IPS DF 19.7 (cell line): ENCODE measurements at regions not wholly inside any gene's neighbourhood (a gene's known extent, or its start where the extent isn't known, plus 50 kb on each side); places are given as distances from the start of the nearest gene placed in this dataset.
"Not testable (repeated sequence)": the region's sequence is repeated elsewhere in the genome, so short reads cannot be mapped to it uniquely, and the experiment has no call there.

Experiments used
- DNase-seq: peaks from one replicate; pipeline ENCODE4 v3.0.0-alpha.2; 2013; ENCODE audit warnings: low read depth, low spot score

DNA sequence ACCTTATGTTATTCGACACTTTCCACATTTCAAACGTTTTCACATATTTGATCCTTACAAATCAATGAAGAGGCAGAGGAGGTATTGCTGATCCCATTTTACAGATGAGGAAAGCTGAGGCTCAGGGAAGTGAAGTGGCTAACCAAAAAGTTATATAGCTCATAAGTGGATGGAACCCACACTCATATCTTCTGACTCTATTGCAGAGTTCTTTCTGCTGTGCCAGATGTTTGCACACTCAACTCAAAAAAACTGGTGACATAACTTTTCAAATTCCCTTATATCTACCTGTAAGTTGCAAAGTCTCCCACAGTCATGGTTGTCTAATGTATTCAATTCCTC is 84.0 kb upstream of the SETMAR start:
- no peak for DNase-seq

DNA sequence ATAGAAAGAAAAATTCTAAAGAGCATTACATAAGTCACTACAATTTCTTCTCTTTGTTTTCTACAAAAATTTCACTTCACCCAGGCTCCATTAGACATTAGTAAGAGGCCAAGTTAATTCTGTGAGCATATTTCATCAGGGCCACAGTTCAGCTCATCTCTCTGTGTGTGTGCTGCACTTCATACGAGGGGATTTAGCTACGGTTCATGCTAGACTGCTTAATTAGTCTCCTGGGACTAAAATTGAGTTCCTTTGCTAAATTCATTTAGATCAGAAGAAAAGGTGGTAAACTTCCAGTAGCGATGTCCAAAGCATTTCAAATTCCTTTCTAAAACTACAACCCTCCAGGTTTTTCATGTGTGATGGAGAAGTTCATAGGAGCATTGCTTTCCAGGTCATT is 83.1 kb upstream of the SETMAR start:
- no peak for DNase-seq

DNA sequence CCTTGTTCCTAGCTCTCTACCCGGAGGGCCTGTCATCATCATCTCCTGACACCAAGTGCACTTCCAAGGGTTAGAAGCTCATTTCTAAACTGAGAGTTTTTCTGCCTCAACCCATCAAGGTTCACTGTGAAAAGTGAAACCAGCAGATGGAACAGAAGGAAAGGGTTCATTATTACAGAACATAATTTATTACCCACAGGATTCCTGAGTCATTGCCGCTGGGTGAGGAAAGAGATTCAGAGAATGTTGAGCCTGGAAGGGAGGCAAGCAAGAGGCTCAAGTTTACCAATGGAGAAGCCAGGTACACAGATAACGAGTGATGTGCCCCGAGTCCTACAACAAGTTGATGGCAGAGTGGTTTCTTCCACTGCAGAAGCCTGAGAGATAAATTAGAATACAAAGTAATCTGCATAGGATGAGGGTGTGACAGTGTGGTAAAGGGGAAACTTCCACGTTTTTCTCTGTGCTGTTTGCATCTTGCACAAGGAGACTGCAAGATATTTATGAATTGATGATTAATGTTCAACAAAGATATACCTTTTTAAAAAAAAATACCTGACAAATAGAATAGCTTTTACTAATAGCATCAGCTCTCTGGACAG is 80.5 kb upstream of the SETMAR start:
- no peak for DNase-seq

DNA sequence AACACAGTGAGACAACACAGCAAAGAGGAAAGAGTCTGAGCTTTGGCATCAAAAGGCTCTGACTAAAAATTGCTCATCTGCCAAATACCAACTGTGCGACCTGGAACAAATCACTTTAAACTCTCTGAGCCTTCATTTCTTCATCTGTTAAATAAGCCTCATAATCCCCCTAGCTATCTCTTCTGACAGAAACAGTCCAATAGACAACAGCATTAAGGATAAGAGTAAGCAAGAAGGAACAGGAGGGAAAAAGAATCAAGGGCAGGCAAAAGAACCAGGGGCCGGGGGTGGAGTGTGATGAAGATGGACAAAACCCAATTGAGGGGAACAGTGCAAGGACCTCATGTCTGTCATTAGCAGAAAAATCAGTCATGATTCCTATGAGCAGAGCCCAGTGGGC is 79.4 kb upstream of the SETMAR start:
- DNase-seq, result no peak

DNA sequence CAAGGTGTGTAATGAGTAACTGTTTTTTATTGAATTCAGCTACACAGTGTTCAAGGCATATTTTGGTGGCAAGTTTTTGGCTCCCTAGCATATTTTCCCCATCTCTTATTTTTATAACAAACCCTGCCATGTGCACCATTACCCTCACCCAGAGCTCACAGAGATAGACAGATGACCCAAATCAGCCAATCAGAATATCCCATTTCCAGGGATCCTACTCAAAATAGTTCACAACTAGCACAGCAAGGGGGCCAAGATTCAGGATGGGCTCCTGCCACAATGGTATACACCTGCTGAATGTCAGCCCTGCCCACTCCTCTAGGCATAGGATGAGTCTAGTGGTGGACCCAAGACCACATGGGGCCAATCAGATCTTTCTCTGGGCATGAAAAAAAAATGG is 78.8 kb upstream of the SETMAR start:
- no peak for DNase-seq

DNA sequence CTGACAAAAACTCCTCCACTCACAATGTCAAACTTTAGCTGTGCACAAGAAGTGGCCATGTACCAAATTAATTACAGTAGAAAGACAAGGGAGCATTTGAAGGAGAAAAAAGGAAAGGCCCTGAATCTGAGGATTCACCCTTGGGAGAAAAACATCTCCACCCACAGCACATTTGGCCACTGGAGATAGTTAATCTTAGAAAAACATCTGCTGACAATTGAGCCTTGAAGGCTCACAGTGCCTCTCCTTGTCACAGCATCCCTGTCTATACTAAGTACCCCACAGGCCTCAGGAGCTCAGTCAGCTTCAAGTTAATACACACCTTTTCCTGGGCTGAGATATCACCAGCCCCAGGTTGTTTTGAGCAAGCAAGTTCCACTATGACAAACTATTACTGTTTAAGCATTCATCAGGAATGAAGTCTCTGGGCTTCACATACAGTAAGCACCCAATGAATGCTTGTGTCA is 78.1 kb upstream of the SETMAR start:
- no peak for DNase-seq

DNA sequence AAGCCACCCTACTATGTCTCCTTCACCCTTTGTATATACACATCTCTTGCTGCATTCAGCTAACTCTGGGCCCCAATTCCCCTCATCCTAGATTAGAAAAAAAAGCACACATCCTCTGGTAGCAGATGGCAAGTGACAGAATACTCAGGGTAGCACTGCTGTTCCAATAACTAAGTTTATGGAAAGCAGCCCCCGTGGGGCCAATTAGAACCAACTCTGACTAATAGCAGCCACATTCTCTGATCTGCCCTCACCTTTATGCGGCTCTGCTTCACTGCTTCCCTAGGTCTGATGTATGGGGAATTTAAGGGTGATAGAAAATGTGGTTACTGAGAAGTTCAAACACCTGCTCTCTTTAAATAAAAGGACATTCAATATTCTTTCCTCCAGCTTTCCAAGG is 74.9 kb upstream of the SETMAR start:
- DNase-seq, result no peak

DNA sequence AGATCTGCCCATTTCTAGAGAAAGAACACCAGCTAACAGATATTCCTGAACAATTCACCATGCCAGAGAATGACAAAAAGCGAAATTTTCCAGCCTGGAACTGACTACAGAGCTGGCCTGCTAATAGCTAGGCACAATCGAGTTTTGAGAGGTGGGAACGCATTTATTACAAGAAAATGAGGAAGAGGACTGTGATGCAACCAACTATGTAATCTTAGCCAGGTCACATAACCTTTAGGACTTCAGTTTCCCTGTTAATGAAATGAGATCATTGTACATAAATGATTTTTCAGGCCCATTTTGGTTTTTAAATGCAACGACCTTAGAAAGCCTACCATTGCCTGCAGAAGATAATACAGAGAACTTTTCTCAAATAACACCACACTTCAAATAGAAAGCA is 72.1 kb upstream of the SETMAR start:
- DNase-seq, result no peak

DNA sequence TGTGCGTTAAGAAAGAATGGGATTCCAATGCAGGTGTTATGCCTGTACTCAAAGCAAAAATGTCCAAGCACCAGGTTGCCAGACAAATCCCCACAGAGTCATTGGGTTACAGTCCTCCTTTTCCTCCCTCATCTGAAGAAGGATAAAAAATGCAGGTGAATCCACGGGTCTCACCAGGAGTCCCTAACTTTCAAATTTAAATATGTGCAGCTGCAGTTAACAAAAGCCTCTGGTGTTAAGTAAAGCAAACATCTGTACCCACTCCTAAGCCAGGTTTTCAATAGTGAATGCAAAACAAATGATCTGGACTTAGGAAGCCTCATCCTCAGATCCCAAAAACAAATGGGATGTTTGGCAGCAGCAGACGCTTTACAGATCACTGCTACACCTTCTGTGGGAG is 70.4 kb upstream of the SETMAR start:
- DNase-seq, result peak; percentile 12

DNA sequence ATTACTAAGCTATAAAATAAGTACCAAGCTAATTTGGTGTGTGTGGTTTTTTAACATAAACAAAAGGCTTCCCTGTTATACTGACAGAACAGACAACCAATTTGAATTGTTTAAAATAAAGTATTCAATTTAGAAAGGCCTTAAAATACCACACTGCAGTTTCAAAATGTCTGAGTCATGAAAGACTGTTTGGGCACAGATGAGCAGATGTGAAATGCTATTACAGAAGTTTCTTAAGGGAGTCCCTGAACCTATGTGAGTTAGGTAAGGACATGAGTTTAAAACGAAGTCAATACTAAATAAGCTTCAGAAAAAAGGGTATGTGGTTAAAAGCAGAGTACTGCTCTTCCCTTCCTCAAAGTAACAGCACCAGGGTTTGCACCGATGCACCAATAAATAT is 69.7 kb upstream of the SETMAR start:
- no peak for DNase-seq

DNA sequence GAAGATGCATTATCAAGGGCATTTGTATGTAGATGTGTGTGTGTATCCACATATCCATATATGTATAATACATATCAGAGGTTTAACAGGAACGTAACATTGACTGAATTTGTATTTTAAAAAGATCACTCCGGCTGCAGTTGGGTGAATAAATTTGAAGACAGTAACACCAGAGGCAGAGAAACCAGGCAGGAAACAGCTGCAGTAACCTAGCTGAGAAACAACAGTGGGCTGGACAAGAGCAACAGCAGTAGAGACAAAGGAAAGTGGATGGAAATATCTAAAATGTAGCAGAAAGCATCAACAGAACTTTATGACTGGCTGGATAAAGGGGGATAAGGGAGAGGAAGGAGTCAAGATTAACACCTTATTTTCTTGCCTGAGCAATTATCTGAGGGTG is 68.3 kb upstream of the SETMAR start:
- no peak for DNase-seq

DNA sequence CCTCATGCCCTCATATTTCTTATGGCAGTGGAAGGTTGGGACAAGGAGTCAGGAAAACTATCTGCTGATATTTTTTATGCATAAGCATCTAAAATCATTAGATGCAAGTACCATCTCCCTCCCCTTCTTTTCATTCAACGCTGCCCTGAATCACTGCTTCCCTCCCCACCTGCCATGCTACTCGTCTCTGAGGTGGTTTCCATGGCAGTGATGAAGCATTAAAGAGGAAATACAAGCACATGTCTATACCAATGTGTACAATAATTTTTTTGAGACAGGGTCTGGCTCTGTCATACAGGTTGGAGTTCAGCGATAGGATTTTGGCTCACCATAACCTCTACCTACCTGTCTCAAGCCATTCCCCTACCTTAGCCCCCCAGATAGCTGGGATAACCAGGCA is 67.5 kb upstream of the SETMAR start:
- no peak for DNase-seq

DNA sequence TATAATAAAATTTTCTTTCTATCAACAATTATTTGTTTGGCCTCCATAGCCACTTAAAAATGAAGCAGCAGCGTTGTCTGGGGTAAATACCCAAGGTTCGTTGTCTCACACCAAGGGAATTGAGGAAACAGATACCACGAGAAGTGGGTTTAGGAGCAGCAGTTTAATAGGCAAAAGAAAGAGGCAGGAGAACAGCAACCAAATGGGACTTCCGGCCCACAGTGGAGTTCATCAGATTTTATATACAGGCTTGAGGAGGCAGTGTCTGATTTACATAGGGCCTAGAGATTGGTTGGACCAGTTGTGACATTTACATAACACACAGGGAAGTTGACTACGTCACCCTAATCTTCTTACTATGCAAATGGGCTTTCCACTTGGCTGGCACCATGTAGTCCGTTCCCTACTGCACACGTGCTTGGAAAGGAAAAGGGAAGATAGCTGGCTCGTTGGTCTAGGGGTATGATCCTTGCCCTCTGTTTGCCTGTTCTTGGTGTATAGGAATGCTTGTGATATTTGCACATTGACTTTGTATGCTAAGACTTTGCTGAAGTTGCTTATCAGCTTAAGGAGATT is 61.5 kb upstream of the SETMAR start:
- DNase-seq, result no peak

DNA sequence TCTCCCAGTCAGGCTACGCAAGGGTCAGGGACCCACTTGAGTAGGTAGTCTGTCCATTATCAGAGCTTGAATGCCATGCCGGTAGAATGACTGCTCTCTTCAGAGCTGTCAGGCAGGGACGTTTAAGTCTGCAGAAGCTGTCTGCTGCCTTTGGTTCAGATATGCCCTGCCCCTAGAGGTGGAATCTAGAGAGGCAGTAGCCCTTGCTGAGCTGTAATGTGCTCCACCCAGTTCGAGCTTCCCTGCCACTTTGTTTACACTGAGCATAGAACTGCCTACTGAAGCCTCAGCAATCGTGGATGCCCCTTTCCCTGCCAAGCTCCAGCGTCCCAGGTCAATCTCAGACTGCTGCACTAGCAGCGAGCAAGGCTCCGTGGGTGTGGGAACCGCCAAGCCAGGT is 57.5 kb upstream of the SETMAR start:
- DNase-seq, result no peak

DNA sequence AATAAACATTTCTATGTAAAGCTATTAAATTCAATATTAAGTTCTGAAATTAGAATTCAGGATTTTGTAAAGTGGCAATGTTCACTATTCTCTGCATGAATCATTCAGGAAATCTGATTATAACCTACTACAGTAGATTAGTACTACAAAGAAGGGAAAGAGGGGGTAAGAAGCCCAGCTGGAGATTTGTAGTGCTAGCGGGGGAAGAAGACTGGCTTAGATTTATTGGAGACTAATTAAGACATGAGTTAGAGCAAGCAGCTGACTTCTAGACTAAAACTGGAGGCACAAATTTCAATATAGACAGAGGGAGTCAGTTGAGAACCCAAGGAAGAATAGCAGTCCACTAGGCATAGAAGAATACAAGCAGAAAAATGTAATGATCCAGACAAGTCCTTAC is 55.8 kb upstream of the SETMAR start:
- no peak for DNase-seq

DNA sequence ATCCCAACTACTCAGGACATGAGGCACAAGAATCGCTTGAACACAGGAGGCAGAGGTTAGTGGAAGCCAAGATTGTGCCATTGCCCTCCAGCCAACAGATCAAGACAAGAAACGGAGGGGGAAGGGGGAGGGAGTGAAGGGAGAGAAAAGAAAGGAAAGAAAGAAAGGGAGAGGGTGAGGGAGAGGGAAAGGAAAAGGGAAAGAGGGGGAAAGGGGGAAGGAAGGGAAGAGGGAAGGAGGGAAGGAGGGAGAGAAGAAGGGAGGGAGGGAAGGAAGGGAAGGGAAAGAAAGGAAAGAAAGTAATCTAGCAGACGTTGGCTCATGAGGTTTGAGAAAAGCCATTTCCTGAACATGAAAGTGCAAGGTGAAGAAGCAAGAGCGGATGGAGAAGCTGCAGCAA is 53.1 kb upstream of the SETMAR start:
- DNase-seq, result no peak

DNA sequence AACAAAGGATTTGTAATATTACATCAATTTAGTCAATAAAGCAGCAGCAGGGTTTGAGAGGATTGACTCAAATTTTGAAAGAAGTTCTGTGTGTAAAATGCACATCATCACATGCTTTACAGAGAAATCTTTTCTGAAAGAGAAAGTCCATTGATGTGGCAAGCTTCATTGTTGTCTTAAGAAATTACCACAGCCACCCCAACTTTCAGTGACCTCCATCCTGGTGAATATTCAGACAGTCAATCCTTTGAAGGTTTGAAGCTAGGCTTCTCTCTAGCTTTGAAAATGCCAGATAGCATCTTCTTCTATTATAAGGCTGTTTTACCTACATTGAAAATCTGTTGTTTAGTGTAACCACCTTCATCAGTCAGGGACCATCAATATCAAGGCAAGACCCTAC is 51.8 kb upstream of the SETMAR start:
- no peak for DNase-seq

DNA sequence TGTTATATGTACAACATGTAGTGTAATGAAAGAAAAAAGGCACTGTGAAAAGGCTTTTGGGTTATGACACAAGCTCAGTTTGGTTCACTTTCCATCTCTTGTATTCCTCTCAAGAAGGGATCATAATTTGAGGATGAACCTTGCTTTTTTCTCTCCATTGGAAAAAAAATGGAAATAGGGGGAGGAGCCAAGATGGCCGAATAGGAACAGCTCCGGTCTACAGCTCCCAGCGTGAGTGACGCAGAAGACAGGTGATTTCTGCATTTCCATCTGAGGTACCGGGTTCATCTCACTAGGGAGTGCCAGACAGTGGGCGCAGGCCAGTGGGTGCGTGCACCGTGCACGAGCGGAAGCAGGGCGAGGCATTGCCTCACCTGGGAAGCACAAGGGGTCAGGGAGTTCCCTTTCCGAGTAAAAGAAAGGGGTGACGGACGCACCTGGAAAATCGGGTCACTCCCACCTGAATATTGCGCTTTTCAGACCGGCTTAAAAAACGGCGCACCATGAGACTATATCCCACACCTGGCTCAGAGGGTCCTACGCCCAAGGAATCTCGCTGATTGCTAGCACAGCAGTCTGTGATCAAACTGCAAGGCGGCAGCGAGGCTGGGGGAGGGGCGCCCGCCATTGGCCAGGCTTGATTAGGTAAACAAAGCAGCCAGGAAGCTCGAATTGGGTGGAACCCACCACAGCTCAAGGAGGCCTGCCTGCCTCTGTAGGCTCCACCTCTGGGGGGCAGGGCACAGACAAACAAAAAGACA is 49.9 kb upstream of the SETMAR start:
- not testable (repeated sequence) for DNase-seq
